C4-2B (cell line): ENCODE measurements at regions not wholly inside any gene's neighbourhood (a gene's known extent, or its start where the extent isn't known, plus 50 kb on each side); places are given as distances from the start of the nearest gene placed in this dataset.
"Not testable (repeated sequence)": the region's sequence is repeated elsewhere in the genome, so short reads cannot be mapped to it uniquely, and the experiment has no call there.

Experiments
- H3K27ac ChIP-seq: fragments of 450-650 bp; 2 replicates; pipeline ENCODE4 v1.5.1; 2017
- CTCF ChIP-seq: fragments of 450-650 bp; conservative IDR thresholded peaks from 2 replicates; pipeline ENCODE4 v1.5.1; 2017; ENCODE audit warnings: mild to moderate bottlenecking
- ZFX ChIP-seq: fragments of 450-650 bp; IDR thresholded peaks from 2 replicates; pipeline ENCODE4 v1.6.1; 2017

- no peak overlapping the region for H3K27ac ChIP-seq
- TF ChIP-seq CTCF (no peak), ZFX (no peak)
Measured at GRCh38 chr22:25497181-25497641, 67.3 kb upstream of the GRK3 start.

- no peak overlapping the region for H3K27ac ChIP-seq
Measured at GRCh38 chr22:25497716-25498115, 66.8 kb upstream of the GRK3 start.

GRCh38 chr22:25500671-25501070 lies 63.8 kb upstream of the GRK3 start:
- not testable (repeated sequence) for H3K27ac ChIP-seq

More at GRCh38 chr22:25497716-25498115, 66.8 kb upstream of the GRK3 start:
- no peak for TF ChIP-seq ZFX
- TF ChIP-seq CTCF: no peak

GRCh38 chr22:25504017-25504416 lies 60.5 kb upstream of the GRK3 start:
- not testable (repeated sequence) for H3K27ac ChIP-seq

GRCh38 chr22:25508161-25508560 lies 56.3 kb upstream of the GRK3 start:
- H3K27ac ChIP-seq: no peak overlapping the region
- no peak for TF ChIP-seq ZFX
- no peak for TF ChIP-seq CTCF

GRCh38 chr22:25508761-25509321 lies 55.6 kb upstream of the GRK3 start:
- no peak for TF ChIP-seq CTCF
- TF ChIP-seq ZFX: no peak
- H3K27ac ChIP-seq: no peak overlapping the region

- TF ChIP-seq ZFX (no peak), CTCF (no peak)
- H3K27ac ChIP-seq: no peak overlapping the region
Measured at GRCh38 chr22:25509374-25509791, 55.1 kb upstream of the GRK3 start.

GRCh38 chr22:25510876-25511275 lies 53.6 kb upstream of the GRK3 start:
- no peak overlapping the region for H3K27ac ChIP-seq
- no peak for TF ChIP-seq ZFX
- no peak for TF ChIP-seq CTCF
